HEK293 (cell line): ENCODE measurements at regions not wholly inside any gene's neighbourhood (a gene's known extent, or its start where the extent isn't known, plus 50 kb on each side); places are given as distances from the start of the nearest gene placed in this dataset.

ENCODE experiments used
- CTCF ChIA-PET: fragments of 350-600 bp; formaldehyde crosslinking; extraction: SDS; loops from one replicate; lab custom pipeline; 2021; ENCODE audit warnings: antibody characterized with exemption; lab: Yijun Ruan, JAX
- POLR2A ChIA-PET: fragments of 300-600 bp; formaldehyde crosslinking; extraction: SDS; loops from one replicate; lab custom pipeline; 2020; ENCODE audit warnings: antibody characterized with exemption, inconsistent platforms; lab: Yijun Ruan, JAX
- H3K27ac ChIP-seq: fragments of 200-500 bp; sonication (Bioruptor generic); 2 replicates; pipeline ENCODE4 v1.5.1; 2014; ENCODE audit warnings: low read depth, low read length, control low read depth, inconsistent platforms; ENCODE audit errors: extremely low read depth
- H3K36me3 ChIP-seq, 2 experiments: fragments of 200-500 bp in 1 of 2; sonication (Bioruptor generic) in 1 of 2; 1 replicate in 1 of 2; 2 replicates in 1 of 2; pipeline ENCODE4 v1.5.1; 2014 to 2017; ENCODE audit warnings: inconsistent platforms in 2 of 2, low read length in 2 of 2; ENCODE audit not compliant: control insufficient read depth in 2 of 2, insufficient read depth in 1 of 2
- H3K4me1 ChIP-seq: fragments of 200-500 bp; sonication (Bioruptor generic); 2 replicates; pipeline ENCODE4 v1.5.1; 2014; ENCODE audit warnings: mild to moderate bottlenecking, low read length, inconsistent platforms; ENCODE audit not compliant: control insufficient read depth, insufficient read depth
- H3K4me3 ChIP-seq: 2 replicates; pipeline ENCODE4 v1.5.1; 2011; ENCODE audit warnings: low read depth, mild to moderate bottlenecking, control low read depth, low read length, moderate library complexity
- H3K9me3 ChIP-seq: fragments of 200-500 bp; sonication (Bioruptor generic); 2 replicates; pipeline ENCODE4 v1.5.1; 2014; ENCODE audit warnings: low read depth, low read length, inconsistent platforms; ENCODE audit not compliant: control insufficient read depth, insufficient read depth
- KLF7 ChIP-seq: fragments of 450-650 bp; formaldehyde crosslinking; IDR thresholded peaks from 2 replicates; pipeline ENCODE4 v1.5.1; 2016; ENCODE audit warnings: missing biosample characterization, missing genetic modification characterization, borderline replicate concordance
- PRDM1 ChIP-seq: fragments of 450-650 bp; formaldehyde crosslinking; IDR thresholded peaks from 2 replicates; pipeline ENCODE4; 2016; ENCODE audit warnings: missing biosample characterization, missing genetic modification characterization
- REPIN1 ChIP-seq: fragments of 450-650 bp; formaldehyde crosslinking; IDR thresholded peaks from 2 replicates; pipeline ENCODE4 v1.5.1; 2017; ENCODE audit warnings: missing biosample characterization, missing genetic modification characterization, low read depth
- WT1 ChIP-seq: fragments of 450-650 bp; formaldehyde crosslinking; IDR thresholded peaks from 2 replicates; pipeline ENCODE4 v1.5.1; 2016; ENCODE audit warnings: missing biosample characterization, missing genetic modification characterization
- ZFP3 ChIP-seq: fragments of 450-650 bp; formaldehyde crosslinking; IDR thresholded peaks from 2 replicates; pipeline ENCODE4 v1.5.1; 2016; ENCODE audit warnings: low read depth, missing biosample characterization, missing genetic modification characterization
- ZIC2 ChIP-seq: fragments of 450-650 bp; formaldehyde crosslinking; IDR thresholded peaks from 2 replicates; pipeline ENCODE4 v1.5.1; 2016; ENCODE audit warnings: missing biosample characterization, missing genetic modification characterization
- ZNF10 ChIP-seq: fragments of 450-650 bp; formaldehyde crosslinking; IDR thresholded peaks from 2 replicates; pipeline ENCODE4 v1.5.1; 2017; ENCODE audit warnings: missing biosample characterization, missing genetic modification characterization
- ZNF121 ChIP-seq: fragments of 450-650 bp; formaldehyde crosslinking; IDR thresholded peaks from 2 replicates; pipeline ENCODE4 v1.5.1; 2016; ENCODE audit warnings: missing biosample characterization, missing genetic modification characterization
- ZNF184 ChIP-seq: fragments of 450-650 bp; IDR thresholded peaks from 2 replicates; pipeline ENCODE4 v1.5.1; 2018; ENCODE audit warnings: missing biosample characterization, mild to moderate bottlenecking, missing genetic modification characterization
- ZNF248 ChIP-seq: fragments of 450-650 bp; formaldehyde crosslinking; IDR thresholded peaks from 2 replicates; pipeline ENCODE4 v1.5.1; 2017; ENCODE audit warnings: missing biosample characterization, missing genetic modification characterization
- ZNF366 ChIP-seq: fragments of 450-650 bp; formaldehyde crosslinking; conservative IDR thresholded peaks from 2 replicates; pipeline ENCODE4 v1.5.1; 2016; ENCODE audit warnings: missing biosample characterization, missing genetic modification characterization
- ZNF423 ChIP-seq: fragments of 450-650 bp; formaldehyde crosslinking; IDR thresholded peaks from 2 replicates; pipeline ENCODE4 v1.5.1; 2016; ENCODE audit warnings: missing biosample characterization, missing genetic modification characterization
- ZNF510 ChIP-seq: fragments of 450-650 bp; formaldehyde crosslinking; IDR thresholded peaks from 2 replicates; pipeline ENCODE4 v1.5.1; 2018; ENCODE audit warnings: mild to moderate bottlenecking, missing genetic modification characterization, missing biosample characterization; ENCODE audit not compliant: insufficient replicate concordance
- ZNF548 ChIP-seq: fragments of 450-650 bp; formaldehyde crosslinking; IDR thresholded peaks from 2 replicates; pipeline ENCODE4 v1.5.1; 2016; ENCODE audit warnings: missing biosample characterization, missing genetic modification characterization
- ZNF555 ChIP-seq: fragments of 450-650 bp; formaldehyde crosslinking; conservative IDR thresholded peaks from 2 replicates; pipeline ENCODE4 v1.5.1; 2017; ENCODE audit warnings: missing biosample characterization, mild to moderate bottlenecking, missing genetic modification characterization, inconsistent platforms
- ZNF560 ChIP-seq: fragments of 450-650 bp; formaldehyde crosslinking; IDR thresholded peaks from 2 replicates; pipeline ENCODE4 v1.5.1; 2017; ENCODE audit warnings: missing biosample characterization, missing genetic modification characterization, borderline replicate concordance
- TF ChIP-seq, protein P1 (sequence below): fragments of 450-650 bp; formaldehyde crosslinking; IDR thresholded peaks from 2 replicates; pipeline ENCODE4 v1.5.1; 2016; ENCODE audit warnings: missing biosample characterization, missing genetic modification characterization
- TF ChIP-seq, protein P2 (sequence below): fragments of 450-650 bp; formaldehyde crosslinking; IDR thresholded peaks from 2 replicates; pipeline ENCODE4 v1.5.1; 2016; ENCODE audit warnings: missing biosample characterization, missing genetic modification characterization
- TF ChIP-seq, protein P3 (sequence below): fragments of 450-650 bp; formaldehyde crosslinking; IDR thresholded peaks from 2 replicates; pipeline ENCODE4 v1.5.1; 2016; ENCODE audit warnings: missing biosample characterization, missing genetic modification characterization
- TF ChIP-seq, protein P4 (sequence below): fragments of 450-650 bp; formaldehyde crosslinking; IDR thresholded peaks from 2 replicates; pipeline ENCODE4 v1.5.1; 2016; ENCODE audit warnings: missing biosample characterization, missing genetic modification characterization
- TF ChIP-seq, protein P5 (sequence below): fragments of 450-650 bp; formaldehyde crosslinking; IDR thresholded peaks from 2 replicates; pipeline ENCODE4 v1.5.1; 2016; ENCODE audit warnings: missing biosample characterization, missing genetic modification characterization

DNA sequence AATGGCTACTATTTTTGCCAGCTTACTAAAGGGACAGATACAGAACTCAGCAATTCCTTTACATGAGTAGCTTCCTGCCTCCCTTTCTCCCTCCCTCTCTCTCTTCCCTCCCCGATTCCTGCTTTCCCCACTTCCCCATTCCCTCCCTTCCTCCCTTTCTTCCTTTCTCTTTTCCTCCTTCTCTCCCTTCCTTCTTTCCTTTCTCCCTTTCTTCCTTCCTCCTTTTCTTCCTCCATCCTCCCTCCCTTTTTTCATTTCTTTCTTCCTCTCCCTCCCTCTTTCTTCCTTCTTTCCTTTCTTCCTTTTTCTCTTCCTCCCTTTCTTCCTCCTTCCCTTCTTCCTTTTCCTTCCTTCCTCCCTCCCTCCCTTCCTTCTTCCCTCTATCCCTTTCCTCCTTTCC, 178.1 kb downstream of the RNF144B start:
- TF ChIP-seq ZNF184 (tag by site-specific recombination) (no peak), ZNF548 (tag by site-specific recombination) (no peak), PRDM1 (tag by site-specific recombination) (peak; percentile 91), ZFP3 (no peak), ZNF366 (tag by site-specific recombination) (peak; percentile 75)
- POLR2A ChIA-PET = no interaction called here
- no peaks in the 10 kb centered on the region for H3K9me3 ChIP-seq
- H3K27ac ChIP-seq = no peak overlapping the region
- H3K36me3 ChIP-seq = no peaks in the 10 kb centered on the region
- H3K4me3 ChIP-seq = no peak overlapping the region
- CTCF ChIA-PET = interaction anchor here (1.1 kb wide), 1 partner anchor 30 kb away, joined by 3 read pairs; no protein-coding TSS in a partner anchor
- no peaks in the 10 kb centered on the region for H3K4me1 ChIP-seq

DNA sequence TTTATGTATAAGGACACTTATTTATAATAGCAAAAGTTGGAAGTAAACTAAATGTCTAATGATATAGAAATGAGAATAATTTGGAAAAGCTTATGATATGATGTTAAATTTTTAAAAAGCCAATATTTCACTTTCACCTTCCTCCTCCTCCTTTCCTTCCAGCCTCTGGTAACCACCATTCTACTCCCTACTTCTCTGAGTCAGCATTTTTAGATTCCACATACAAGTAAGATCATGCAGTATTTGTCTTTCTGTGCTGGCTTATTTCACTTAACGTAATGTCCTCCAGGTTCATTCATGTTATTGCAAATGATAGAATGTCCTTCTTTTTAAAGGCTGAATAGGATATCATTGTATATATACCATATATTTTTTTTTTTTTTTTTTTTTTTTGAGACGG, 180.2 kb downstream of the RNF144B start:
- CTCF ChIA-PET = no interaction called here
- TF ChIP-seq, protein P1, sequence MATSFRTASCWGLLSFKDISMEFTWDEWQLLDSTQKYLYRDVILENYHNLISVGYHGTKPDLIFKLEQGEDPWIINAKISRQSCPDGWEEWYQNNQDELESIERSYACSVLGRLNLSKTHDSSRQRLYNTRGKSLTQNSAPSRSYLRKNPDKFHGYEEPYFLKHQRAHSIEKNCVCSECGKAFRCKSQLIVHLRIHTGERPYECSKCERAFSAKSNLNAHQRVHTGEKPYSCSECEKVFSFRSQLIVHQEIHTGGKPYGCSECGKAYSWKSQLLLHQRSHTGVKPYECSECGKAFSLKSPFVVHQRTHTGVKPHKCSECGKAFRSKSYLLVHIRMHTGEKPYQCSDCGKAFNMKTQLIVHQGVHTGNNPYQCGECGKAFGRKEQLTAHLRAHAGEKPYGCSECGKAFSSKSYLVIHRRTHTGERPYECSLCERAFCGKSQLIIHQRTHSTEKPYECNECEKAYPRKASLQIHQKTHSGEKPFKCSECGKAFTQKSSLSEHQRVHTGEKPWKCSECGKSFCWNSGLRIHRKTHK = no peak
- no peak for TF ChIP-seq ZNF121
- no peak for TF ChIP-seq KLF7 (tag by site-specific recombination)
- TF ChIP-seq, protein P2, sequence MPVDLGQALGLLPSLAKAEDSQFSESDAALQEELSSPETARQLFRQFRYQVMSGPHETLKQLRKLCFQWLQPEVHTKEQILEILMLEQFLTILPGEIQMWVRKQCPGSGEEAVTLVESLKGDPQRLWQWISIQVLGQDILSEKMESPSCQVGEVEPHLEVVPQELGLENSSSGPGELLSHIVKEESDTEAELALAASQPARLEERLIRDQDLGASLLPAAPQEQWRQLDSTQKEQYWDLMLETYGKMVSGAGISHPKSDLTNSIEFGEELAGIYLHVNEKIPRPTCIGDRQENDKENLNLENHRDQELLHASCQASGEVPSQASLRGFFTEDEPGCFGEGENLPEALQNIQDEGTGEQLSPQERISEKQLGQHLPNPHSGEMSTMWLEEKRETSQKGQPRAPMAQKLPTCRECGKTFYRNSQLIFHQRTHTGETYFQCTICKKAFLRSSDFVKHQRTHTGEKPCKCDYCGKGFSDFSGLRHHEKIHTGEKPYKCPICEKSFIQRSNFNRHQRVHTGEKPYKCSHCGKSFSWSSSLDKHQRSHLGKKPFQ = no peak
- TF ChIP-seq ZNF10 (tag by site-specific recombination) = no peak
- TF ChIP-seq ZNF423 (tag by site-specific recombination) = no peak
- no peak for TF ChIP-seq WT1 (tag by site-specific recombination)
- TF ChIP-seq ZNF555 (tag by site-specific recombination) = no peak
- TF ChIP-seq REPIN1 (tag by site-specific recombination) = no peak
- TF ChIP-seq, protein P3, sequence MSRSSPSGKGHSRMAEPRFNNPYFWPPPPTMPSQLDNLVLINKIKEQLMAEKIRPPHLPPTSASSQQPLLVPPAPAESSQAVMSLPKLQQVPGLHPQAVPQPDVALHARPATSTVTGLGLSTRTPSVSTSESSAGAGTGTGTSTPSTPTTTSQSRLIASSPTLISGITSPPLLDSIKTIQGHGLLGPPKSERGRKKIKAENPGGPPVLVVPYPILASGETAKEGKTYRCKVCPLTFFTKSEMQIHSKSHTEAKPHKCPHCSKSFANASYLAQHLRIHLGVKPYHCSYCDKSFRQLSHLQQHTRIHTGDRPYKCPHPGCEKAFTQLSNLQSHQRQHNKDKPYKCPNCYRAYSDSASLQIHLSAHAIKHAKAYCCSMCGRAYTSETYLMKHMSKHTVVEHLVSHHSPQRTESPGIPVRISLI = no peak
- TF ChIP-seq ZNF248 = no peak
- TF ChIP-seq, protein P4, sequence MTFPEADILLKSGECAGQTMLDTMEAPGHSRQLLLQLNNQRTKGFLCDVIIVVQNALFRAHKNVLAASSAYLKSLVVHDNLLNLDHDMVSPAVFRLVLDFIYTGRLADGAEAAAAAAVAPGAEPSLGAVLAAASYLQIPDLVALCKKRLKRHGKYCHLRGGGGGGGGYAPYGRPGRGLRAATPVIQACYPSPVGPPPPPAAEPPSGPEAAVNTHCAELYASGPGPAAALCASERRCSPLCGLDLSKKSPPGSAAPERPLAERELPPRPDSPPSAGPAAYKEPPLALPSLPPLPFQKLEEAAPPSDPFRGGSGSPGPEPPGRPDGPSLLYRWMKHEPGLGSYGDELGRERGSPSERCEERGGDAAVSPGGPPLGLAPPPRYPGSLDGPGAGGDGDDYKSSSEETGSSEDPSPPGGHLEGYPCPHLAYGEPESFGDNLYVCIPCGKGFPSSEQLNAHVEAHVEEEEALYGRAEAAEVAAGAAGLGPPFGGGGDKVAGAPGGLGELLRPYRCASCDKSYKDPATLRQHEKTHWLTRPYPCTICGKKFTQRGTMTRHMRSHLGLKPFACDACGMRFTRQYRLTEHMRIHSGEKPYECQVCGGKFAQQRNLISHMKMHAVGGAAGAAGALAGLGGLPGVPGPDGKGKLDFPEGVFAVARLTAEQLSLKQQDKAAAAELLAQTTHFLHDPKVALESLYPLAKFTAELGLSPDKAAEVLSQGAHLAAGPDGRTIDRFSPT = no peak
- TF ChIP-seq ZIC2 = no peak
- no peak for TF ChIP-seq ZNF560
- TF ChIP-seq ZNF510 (tag by site-specific recombination) = no peak
- no peak for TF ChIP-seq ZFP3
- TF ChIP-seq, protein P5, sequence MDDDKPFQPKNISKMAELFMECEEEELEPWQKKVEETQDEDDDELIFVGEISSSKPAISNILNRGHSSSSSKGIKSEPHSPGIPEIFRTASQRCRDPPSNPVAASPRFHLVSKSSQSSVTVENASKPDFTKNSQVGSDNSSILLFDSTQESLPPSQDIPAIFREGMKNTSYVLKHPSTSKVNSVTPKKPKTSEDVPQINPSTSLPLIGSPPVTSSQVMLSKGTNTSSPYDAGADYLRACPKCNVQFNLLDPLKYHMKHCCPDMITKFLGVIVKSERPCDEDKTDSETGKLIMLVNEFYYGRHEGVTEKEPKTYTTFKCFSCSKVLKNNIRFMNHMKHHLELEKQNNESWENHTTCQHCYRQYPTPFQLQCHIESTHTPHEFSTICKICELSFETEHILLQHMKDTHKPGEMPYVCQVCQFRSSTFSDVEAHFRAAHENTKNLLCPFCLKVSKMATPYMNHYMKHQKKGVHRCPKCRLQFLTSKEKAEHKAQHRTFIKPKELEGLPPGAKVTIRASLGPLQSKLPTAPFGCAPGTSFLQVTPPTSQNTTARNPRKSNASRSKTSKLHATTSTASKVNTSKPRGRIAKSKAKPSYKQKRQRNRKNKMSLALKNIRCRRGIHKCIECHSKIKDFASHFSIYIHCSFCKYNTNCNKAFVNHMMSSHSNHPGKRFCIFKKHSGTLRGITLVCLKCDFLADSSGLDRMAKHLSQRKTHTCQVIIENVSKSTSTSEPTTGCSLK = no peak
- TF ChIP-seq ZNF366 (tag by site-specific recombination) = no peak
- TF ChIP-seq, all 188 proteins: peak for 0
- Histone ChIP-seq H3K27ac (no peak overlapping the region), H3K36me3 (no peaks in the 10 kb centered on the region), H3K9me3 (no peaks in the 10 kb centered on the region), H3K4me3 (no peak overlapping the region), H3K4me1 (no peaks in the 10 kb centered on the region)
- POLR2A ChIA-PET = no interaction called here
